ENCODE measurements at regions not wholly inside any gene's neighbourhood (a gene's known extent, or its start where the extent isn't known, plus 50 kb on each side); places are given as distances from the start of the nearest gene placed in this dataset.
"Not testable (repeated sequence)": the region's sequence is repeated elsewhere in the genome, so short reads cannot be mapped to it uniquely, and the experiment has no call there.

DNA sequence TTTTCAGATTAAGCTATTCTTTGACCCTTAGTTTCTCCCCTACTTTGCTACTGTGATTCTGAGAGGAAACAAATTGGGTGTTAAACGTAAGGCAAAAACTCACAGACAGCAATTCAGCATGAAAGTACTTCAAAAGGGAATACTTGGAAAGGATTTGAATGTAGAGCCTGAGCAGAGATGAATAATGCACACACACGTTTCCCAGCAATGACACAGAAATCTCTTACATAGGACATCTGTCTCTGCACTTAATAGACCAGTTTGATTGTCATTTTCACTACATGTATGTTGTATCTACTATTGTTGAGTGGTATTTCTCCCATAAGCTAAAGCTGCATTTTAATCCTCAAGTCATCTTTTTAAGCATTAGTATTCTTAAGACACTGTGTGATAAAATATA lies 166.1 kb upstream of the TEX13C start:
- no peaks in the 10 kb centered on the region for H3K9me3 ChIP-seq
- FAIRE-seq (no peak), ATAC-seq (no peak), DNase-seq (ENCODE audit: low read depth in 1 of 2, low spot score in 1 of 2) (no peak)
- H3K27ac ChIP-seq = no peak overlapping the region
- TF ChIP-seq, protein P1, sequence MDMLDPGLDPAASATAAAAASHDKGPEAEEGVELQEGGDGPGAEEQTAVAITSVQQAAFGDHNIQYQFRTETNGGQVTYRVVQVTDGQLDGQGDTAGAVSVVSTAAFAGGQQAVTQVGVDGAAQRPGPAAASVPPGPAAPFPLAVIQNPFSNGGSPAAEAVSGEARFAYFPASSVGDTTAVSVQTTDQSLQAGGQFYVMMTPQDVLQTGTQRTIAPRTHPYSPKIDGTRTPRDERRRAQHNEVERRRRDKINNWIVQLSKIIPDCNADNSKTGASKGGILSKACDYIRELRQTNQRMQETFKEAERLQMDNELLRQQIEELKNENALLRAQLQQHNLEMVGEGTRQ (IDR thresholded peaks at IDR 0.05) = no peak
- TF ChIP-seq, protein P2, sequence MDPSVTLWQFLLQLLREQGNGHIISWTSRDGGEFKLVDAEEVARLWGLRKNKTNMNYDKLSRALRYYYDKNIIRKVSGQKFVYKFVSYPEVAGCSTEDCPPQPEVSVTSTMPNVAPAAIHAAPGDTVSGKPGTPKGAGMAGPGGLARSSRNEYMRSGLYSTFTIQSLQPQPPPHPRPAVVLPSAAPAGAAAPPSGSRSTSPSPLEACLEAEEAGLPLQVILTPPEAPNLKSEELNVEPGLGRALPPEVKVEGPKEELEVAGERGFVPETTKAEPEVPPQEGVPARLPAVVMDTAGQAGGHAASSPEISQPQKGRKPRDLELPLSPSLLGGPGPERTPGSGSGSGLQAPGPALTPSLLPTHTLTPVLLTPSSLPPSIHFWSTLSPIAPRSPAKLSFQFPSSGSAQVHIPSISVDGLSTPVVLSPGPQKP (IDR thresholded peaks at IDR 0.05; ENCODE audit: low read depth, low read length) = no peak
- no peak for TF ChIP-seq PHF8 (IDR thresholded peaks at IDR 0.05; ENCODE audit: borderline replicate concordance, low read depth)
- TF ChIP-seq NR3C1 (IDR thresholded peaks at IDR 0.05) = no peak
- TF ChIP-seq, protein P3, sequence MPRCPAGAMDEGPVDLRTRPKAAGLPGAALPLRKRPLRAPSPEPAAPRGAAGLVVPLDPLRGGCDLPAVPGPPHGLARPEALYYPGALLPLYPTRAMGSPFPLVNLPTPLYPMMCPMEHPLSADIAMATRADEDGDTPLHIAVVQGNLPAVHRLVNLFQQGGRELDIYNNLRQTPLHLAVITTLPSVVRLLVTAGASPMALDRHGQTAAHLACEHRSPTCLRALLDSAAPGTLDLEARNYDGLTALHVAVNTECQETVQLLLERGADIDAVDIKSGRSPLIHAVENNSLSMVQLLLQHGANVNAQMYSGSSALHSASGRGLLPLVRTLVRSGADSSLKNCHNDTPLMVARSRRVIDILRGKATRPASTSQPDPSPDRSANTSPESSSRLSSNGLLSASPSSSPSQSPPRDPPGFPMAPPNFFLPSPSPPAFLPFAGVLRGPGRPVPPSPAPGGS (IDR thresholded peaks at IDR 0.05) = no peak
- TF ChIP-seq ZC3H11A (IDR thresholded peaks at IDR 0.05) = no peak
- no peak for TF ChIP-seq TFCP2L1 (CRISPR knock-in tag; IDR thresholded peaks at IDR 0.05)
- TF ChIP-seq SMC3 (IDR thresholded peaks at IDR 0.05) = no peak
- no peak for TF ChIP-seq NPAS2 (CRISPR knock-in tag; IDR thresholded peaks at IDR 0.05; ENCODE audit: borderline replicate concordance)
- TF ChIP-seq ESRRA (IDR thresholded peaks at IDR 0.05; ENCODE audit: borderline replicate concordance, low read length) = no peak
- TF ChIP-seq RAD21 (conservative IDR thresholded peaks at IDR 0.05 in 1 of 2, IDR thresholded peaks at IDR 0.05 in 1 of 2) = no peak
- TF ChIP-seq, protein P4, sequence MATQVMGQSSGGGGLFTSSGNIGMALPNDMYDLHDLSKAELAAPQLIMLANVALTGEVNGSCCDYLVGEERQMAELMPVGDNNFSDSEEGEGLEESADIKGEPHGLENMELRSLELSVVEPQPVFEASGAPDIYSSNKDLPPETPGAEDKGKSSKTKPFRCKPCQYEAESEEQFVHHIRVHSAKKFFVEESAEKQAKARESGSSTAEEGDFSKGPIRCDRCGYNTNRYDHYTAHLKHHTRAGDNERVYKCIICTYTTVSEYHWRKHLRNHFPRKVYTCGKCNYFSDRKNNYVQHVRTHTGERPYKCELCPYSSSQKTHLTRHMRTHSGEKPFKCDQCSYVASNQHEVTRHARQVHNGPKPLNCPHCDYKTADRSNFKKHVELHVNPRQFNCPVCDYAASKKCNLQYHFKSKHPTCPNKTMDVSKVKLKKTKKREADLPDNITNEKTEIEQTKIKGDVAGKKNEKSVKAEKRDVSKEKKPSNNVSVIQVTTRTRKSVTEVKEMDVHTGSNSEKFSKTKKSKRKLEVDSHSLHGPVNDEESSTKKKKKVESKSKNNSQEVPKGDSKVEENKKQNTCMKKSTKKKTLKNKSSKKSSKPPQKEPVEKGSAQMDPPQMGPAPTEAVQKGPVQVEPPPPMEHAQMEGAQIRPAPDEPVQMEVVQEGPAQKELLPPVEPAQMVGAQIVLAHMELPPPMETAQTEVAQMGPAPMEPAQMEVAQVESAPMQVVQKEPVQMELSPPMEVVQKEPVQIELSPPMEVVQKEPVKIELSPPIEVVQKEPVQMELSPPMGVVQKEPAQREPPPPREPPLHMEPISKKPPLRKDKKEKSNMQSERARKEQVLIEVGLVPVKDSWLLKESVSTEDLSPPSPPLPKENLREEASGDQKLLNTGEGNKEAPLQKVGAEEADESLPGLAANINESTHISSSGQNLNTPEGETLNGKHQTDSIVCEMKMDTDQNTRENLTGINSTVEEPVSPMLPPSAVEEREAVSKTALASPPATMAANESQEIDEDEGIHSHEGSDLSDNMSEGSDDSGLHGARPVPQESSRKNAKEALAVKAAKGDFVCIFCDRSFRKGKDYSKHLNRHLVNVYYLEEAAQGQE (IDR thresholded peaks at IDR 0.05) = no peak
- TF ChIP-seq, protein P5, sequence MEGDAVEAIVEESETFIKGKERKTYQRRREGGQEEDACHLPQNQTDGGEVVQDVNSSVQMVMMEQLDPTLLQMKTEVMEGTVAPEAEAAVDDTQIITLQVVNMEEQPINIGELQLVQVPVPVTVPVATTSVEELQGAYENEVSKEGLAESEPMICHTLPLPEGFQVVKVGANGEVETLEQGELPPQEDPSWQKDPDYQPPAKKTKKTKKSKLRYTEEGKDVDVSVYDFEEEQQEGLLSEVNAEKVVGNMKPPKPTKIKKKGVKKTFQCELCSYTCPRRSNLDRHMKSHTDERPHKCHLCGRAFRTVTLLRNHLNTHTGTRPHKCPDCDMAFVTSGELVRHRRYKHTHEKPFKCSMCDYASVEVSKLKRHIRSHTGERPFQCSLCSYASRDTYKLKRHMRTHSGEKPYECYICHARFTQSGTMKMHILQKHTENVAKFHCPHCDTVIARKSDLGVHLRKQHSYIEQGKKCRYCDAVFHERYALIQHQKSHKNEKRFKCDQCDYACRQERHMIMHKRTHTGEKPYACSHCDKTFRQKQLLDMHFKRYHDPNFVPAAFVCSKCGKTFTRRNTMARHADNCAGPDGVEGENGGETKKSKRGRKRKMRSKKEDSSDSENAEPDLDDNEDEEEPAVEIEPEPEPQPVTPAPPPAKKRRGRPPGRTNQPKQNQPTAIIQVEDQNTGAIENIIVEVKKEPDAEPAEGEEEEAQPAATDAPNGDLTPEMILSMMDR (IDR thresholded peaks at IDR 0.05) = no peak
- no peak for TF ChIP-seq KDM5A (IDR thresholded peaks at IDR 0.05)
- no peak overlapping the region for H3K4me2 ChIP-seq
- H3K4me1 ChIP-seq = no peaks in the 10 kb centered on the region
- 10% methylated on average over 2 of the region's 2 CpGs for WGBS (ENCODE audit: missing lambda C conversion rate)
- POLR2A ChIA-PET = no interaction called here
- CTCF ChIA-PET = no interaction called here
- H3K4me3 ChIP-seq = no peak overlapping the region

DNA sequence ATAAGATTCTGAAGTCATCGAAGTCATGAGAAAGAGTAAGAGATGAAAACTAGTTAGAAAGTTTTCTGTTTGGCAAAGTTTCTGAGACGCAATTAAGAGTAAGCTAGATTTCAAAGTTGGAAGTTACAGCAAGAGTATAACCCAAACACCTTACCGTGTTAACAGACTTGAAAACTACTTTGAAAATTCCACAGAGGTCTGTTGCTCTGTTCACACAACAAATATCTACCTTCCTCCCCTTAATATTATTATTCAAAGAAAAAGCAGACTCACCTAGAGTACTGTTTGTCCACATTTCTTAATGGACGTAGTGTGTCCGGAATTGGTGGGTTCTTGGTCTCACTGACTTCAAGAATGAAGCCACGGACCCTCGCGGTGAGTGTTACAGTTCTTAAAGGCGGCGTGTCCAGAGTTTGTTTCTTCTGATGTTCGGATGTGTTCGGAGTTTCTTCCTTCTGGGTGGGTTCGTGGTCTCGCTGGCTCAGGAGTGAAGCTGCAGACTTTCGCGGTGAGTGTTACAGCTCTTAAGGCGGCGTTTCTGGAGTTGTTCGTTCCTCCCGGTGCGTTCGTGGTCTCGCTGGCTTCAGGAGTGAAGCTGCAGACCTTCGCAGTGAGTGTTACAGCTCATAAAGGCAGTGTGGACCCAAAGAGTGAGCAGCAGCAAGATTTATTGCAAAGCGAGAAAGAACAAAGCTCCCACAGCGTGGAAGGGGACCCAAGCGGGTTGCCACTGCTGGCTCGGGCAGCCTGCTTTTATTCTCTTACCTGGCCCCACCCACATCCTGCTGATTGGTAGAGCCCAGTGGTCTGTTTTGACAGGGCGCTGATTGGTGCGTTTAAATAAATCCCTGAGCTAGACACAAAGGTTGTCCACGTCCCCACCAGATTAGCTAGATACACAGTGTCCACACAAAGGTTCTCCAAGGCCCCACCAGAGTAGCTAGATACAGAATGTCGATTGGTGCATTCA lies 165.1 kb upstream of the TEX13C start:
- 50% methylated on average over 29 of the region's 32 CpGs for WGBS (ENCODE audit: missing lambda C conversion rate)
- H3K4me1 ChIP-seq; H3K4me3 ChIP-seq; H3K27ac ChIP-seq; H3K4me2 ChIP-seq; DNase-seq (ENCODE audit: low read depth in 1 of 2, low spot score in 1 of 2); FAIRE-seq; CTCF ChIA-PET; POLR2A ChIA-PET; H3K9me3 ChIP-seq; ATAC-seq: not testable (repeated sequence)

DNA sequence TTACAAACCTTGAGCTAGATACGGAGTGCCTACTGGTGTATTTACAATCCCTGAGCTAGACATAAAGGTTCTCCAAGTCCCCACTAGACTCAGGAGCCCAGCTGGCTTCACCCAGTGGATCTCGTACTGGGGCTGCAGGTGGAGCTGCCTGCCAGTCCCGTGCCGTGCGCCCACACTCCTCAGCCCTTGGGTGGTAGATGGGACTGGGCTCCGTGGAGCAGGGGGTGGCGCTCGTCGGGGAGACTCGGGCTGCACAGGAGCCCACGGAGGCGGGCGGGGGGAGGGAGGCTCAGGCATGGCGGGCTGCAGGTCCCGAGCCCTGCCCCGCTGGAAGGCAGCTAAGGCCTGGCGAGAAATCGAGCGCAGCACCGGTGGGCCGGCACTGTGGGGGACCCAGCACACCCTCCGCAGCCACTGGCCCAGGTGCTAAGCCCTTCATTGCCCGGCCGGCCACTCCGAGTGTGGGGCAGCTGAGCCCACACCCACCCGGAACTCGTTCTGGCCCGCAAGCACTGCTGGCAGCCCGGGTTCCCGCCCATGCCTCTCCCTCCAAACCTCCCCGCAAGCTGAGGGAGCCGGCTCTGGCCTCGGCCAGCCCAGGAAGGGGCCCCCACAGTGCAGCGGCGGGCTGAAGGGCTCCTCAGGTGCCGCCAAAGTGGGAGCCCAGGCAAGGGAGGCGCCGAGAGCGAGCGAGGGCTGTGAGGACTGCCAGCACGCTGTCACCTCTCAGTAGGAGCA lies 164.2 kb upstream of the TEX13C start:
- POLR2A ChIA-PET; H3K4me2 ChIP-seq; DNase-seq (ENCODE audit: low read depth in 1 of 2, low spot score in 1 of 2); CTCF ChIA-PET; H3K4me3 ChIP-seq; H3K27ac ChIP-seq; ATAC-seq; H3K9me3 ChIP-seq; FAIRE-seq; H3K4me1 ChIP-seq: not testable (repeated sequence)
- WGBS (ENCODE audit: missing lambda C conversion rate) = 67% methylated on average over 8 of the region's 41 CpGs

Data from A549 (cell line).